Breast epithelium (tissue), 3 donors: ENCODE measurements at regions not wholly inside any gene's neighbourhood (a gene's known extent, or its start where the extent isn't known, plus 50 kb on each side); places are given as distances from the start of the nearest gene placed in this dataset.
"Not testable (repeated sequence)": the region's sequence is repeated elsewhere in the genome, so short reads cannot be mapped to it uniquely, and the experiment has no call there.

ENCODE experiments used
- CTCF ChIP-seq, 3 donors: fragments of 450-650 bp; IDR thresholded peaks; one replicate each; pipeline ENCODE4 v1.5.1; 2016 to 2017; ENCODE audit warnings: antibody characterized with exemption in 3 of 3, mild to moderate bottlenecking in 3 of 3, moderate library complexity in 3 of 3
- POLR2A ChIP-seq: fragments of 450-650 bp; IDR thresholded peaks from one replicate; pipeline ENCODE4 v1.6.1; 2016; ENCODE audit warnings: antibody characterized with exemption, mild to moderate bottlenecking, moderate library complexity
- POLR2AphosphoS5 ChIP-seq, 3 donors: sonication (generic); formaldehyde crosslinking; IDR thresholded peaks; one replicate each; pipeline ENCODE4 v1.6.1; 2017; ENCODE audit warnings: antibody characterized with exemption in 3 of 3

DNA sequence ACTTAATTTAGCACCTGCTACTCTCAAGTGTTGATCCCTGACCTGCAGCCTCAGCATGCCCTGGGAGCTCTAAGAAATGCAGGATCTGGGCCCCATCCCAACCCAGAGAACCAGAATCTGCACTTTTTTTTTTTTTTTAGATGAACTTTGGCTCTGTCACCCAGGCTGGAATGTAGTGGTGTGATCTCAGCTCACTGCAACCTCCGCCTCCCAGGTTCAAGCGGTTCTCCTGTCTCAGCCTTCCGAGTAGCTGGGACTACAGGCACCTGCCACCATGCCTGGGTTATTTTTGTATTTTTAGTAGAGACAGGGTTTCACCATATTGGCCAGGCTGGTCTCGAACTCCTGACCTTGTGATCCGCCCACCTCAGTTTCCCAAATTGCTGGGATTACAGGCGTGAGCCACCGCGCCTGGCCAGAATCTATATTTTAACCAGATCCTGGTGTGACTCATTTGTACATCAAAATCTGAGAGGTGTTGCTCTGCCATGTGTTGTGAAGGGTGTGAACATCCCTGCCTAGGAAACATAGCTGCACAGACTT lies 92.4 kb upstream of the SH3BP4 start:
- TF ChIP-seq POLR2A; CTCF (IDR thresholded peaks at IDR 0.05); POLR2AphosphoS5 (IDR thresholded peaks at IDR 0.05): not testable (repeated sequence)
